Fibroblast of lung (primary cell): ENCODE measurements at regions not wholly inside any gene's neighbourhood (a gene's known extent, or its start where the extent isn't known, plus 50 kb on each side); places are given as distances from the start of the nearest gene placed in this dataset.

ENCODE experiments used
- DNase-seq, 2 donors: peaks; one replicate each; pipeline versions ENCODE4 v3.0.0 to v3.0.0-alpha.2; 2010; ENCODE audit warnings: low read depth in 2 of 2
- H2AFZ ChIP-seq: 2 replicates; pipeline ENCODE4 v1.5.1; 2012; ENCODE audit warnings: low read length, control low read depth, inconsistent platforms
- H3K27ac ChIP-seq: 2 replicates; pipeline ENCODE4 v1.5.1; 2011; ENCODE audit warnings: low read length, control low read depth; ENCODE audit not compliant: insufficient read depth
- H3K27me3 ChIP-seq: 2 replicates; pipeline ENCODE4 v1.5.1; 2011; ENCODE audit warnings: mild to moderate bottlenecking, low read length; ENCODE audit not compliant: control insufficient read depth, insufficient read depth
- H3K36me3 ChIP-seq: 2 replicates; pipeline ENCODE4 v1.5.1; 2011; ENCODE audit warnings: low read length; ENCODE audit not compliant: control insufficient read depth, insufficient read depth
- H3K4me1 ChIP-seq: 2 replicates; pipeline ENCODE4 v1.5.1; 2011; ENCODE audit warnings: low read length; ENCODE audit not compliant: control insufficient read depth, insufficient read depth; ENCODE audit errors: extremely low read depth
- H3K4me2 ChIP-seq: 2 replicates; pipeline ENCODE4 v1.5.1; 2011; ENCODE audit warnings: low read length, control low read depth; ENCODE audit not compliant: insufficient read depth; ENCODE audit errors: extremely low read depth
- H3K4me3 ChIP-seq, 4 experiments: fragments of 200-600 bp in 1 of 4; sonication (generic) in 1 of 4; replicated peaks in 1 of 4; 2 replicates each; pipeline ENCODE4 v1.5.1; 2011 to 2016; ENCODE audit warnings: low read length in 4 of 4, low read depth in 3 of 4, mild to moderate bottlenecking in 3 of 4, control low read depth in 2 of 4, inconsistent platforms in 1 of 4, mixed read lengths in 1 of 4; ENCODE audit not compliant: insufficient read depth in 1 of 4; ENCODE audit errors: control extremely low read depth in 1 of 4
- H3K79me2 ChIP-seq: 2 replicates; pipeline ENCODE4 v1.5.1; 2012; ENCODE audit warnings: mild to moderate bottlenecking, low read length, inconsistent platforms; ENCODE audit not compliant: control insufficient read depth, insufficient read depth
- H3K9ac ChIP-seq: 2 replicates; pipeline ENCODE4 v1.5.1; 2011; ENCODE audit warnings: mild to moderate bottlenecking, low read length, control low read depth; ENCODE audit not compliant: insufficient read depth
- H3K9me3 ChIP-seq: 2 replicates; pipeline ENCODE4 v1.5.1; 2012; ENCODE audit warnings: low read depth, low read length; ENCODE audit not compliant: control insufficient read depth, insufficient read depth
- H4K20me1 ChIP-seq: 2 replicates; pipeline ENCODE4 v1.5.1; 2011; ENCODE audit warnings: low read length; ENCODE audit not compliant: control insufficient read depth, insufficient read depth; ENCODE audit errors: extremely low read depth
- EZH2 ChIP-seq: IDR thresholded peaks from 2 replicates; pipeline ENCODE4 v1.5.1; 2012; ENCODE audit warnings: low read length, control low read depth, mild to moderate bottlenecking; ENCODE audit errors: missing control alignments
- TF ChIP-seq, protein P1 (sequence below), 2 donors: IDR thresholded peaks in 1 of 2; conservative IDR thresholded peaks in 1 of 2; 1 replicate in 1 of 2; 2 replicates in 1 of 2; pipeline ENCODE4 v1.5.1; 2011 to 2012; ENCODE audit warnings: low read length in 2 of 2, control low read depth in 1 of 2, inconsistent platforms in 1 of 2, low read depth in 1 of 2, mild to moderate bottlenecking in 1 of 2

DNA sequence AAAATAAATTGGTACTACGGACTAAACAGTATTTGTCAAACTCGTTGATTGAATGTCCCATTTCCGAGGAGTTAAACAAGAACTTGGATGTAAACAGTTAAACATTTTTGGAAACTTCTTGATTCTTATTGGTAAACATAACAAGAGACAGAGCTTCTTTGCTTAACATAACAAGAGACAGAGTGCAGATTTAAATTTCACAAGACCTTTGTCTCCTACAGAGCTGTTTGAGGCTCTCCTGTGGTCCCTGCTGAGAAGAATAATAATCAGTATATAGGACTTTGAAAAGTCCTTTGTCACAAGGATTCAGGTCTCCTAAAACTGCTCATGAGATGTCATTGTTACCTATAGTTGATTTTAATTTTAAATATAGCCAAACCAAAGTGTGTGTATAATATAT lies 170.6 kb upstream of the C21orf91 start:
- Histone ChIP-seq H3K79me2 (no peaks in the 10 kb centered on the region), H3K4me2 (no peak overlapping the region)
- no peak for DNase-seq

GRCh38 chr21:17988102-17988437 lies 168.9 kb upstream of the C21orf91 start:
- Histone ChIP-seq H3K4me3 (no peak overlapping the region), H2AFZ (no peak overlapping the region), H3K27ac (no peak overlapping the region), H3K9me3 (no peaks in the 10 kb centered on the region), H3K36me3 (no peaks in the 10 kb centered on the region), H3K4me2 (no peak overlapping the region), H3K27me3 (no peaks in the 10 kb centered on the region), H4K20me1 (no peaks in the 10 kb centered on the region), H3K9ac (no peak overlapping the region), H3K4me1 (no peaks in the 10 kb centered on the region), H3K79me2 (no peaks in the 10 kb centered on the region)
- no peak for DNase-seq
- TF ChIP-seq EZH2: no peak
- TF ChIP-seq, protein P1, sequence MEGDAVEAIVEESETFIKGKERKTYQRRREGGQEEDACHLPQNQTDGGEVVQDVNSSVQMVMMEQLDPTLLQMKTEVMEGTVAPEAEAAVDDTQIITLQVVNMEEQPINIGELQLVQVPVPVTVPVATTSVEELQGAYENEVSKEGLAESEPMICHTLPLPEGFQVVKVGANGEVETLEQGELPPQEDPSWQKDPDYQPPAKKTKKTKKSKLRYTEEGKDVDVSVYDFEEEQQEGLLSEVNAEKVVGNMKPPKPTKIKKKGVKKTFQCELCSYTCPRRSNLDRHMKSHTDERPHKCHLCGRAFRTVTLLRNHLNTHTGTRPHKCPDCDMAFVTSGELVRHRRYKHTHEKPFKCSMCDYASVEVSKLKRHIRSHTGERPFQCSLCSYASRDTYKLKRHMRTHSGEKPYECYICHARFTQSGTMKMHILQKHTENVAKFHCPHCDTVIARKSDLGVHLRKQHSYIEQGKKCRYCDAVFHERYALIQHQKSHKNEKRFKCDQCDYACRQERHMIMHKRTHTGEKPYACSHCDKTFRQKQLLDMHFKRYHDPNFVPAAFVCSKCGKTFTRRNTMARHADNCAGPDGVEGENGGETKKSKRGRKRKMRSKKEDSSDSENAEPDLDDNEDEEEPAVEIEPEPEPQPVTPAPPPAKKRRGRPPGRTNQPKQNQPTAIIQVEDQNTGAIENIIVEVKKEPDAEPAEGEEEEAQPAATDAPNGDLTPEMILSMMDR (conservative IDR thresholded peaks at IDR 0.05 in 1 of 2, IDR thresholded peaks at IDR 0.05 in 1 of 2; ENCODE audit: low read depth in 1 of 2, low read length in 2 of 2): no peak

More for the DNA sequence above, 170.6 kb upstream of the C21orf91 start:
- Histone ChIP-seq H2AFZ (no peak overlapping the region), H3K9me3 (no peaks in the 10 kb centered on the region), H3K4me1 (no peaks in the 10 kb centered on the region), H3K36me3 (no peaks in the 10 kb centered on the region), H3K9ac (no peak overlapping the region), H3K4me3 (no peak overlapping the region), H4K20me1 (no peaks in the 10 kb centered on the region), H3K27me3 (no peaks in the 10 kb centered on the region), H3K27ac (no peak overlapping the region)
- TF ChIP-seq, protein P1 (conservative IDR thresholded peaks at IDR 0.05 in 1 of 2, IDR thresholded peaks at IDR 0.05 in 1 of 2; ENCODE audit: low read depth in 1 of 2, low read length in 2 of 2): no peak
- no peak for TF ChIP-seq EZH2

GRCh38 chr21:17987382-17988101 lies 168.4 kb upstream of the C21orf91 start:
- H3K79me2 ChIP-seq: no peaks in the 10 kb centered on the region
- H3K4me2 ChIP-seq: no peak overlapping the region
- H3K27ac ChIP-seq: no peak overlapping the region

More at GRCh38 chr21:17987382-17988101, 168.4 kb upstream of the C21orf91 start:
- Histone ChIP-seq H3K9ac (no peak overlapping the region), H4K20me1 (no peaks in the 10 kb centered on the region), H2AFZ (no peak overlapping the region), H3K4me1 (no peaks in the 10 kb centered on the region), H3K36me3 (no peaks in the 10 kb centered on the region), H3K27me3 (no peaks in the 10 kb centered on the region), H3K4me3 (no peak overlapping the region), H3K9me3 (no peaks in the 10 kb centered on the region)
- no peak for DNase-seq
- TF ChIP-seq, protein P1 (conservative IDR thresholded peaks at IDR 0.05 in 1 of 2, IDR thresholded peaks at IDR 0.05 in 1 of 2; ENCODE audit: low read depth in 1 of 2, low read length in 2 of 2): no peak
- TF ChIP-seq EZH2: no peak
